GM13977 (cell line): ENCODE measurements at regions not wholly inside any gene's neighbourhood (a gene's known extent, or its start where the extent isn't known, plus 50 kb on each side); places are given as distances from the start of the nearest gene placed in this dataset.

Experiments used
- DNase-seq: peaks from one replicate; pipeline ENCODE4 v3.0.0; 2012; ENCODE audit warnings: low spot score
- in situ Hi-C: fragments of 300-500 bp; cut with MboI; formaldehyde crosslinking; loops from one replicate; pipeline ENCODE4 v1.12.0; 2022; ENCODE audit warnings: low sequenced_read_pairs, low pct_unique_long_range_greater_than_20kb, mixed read lengths, inconsistent platforms; ENCODE audit not compliant: unreplicated experiment
- TF ChIP-seq, protein P1 (sequence below): IDR thresholded peaks from 2 replicates; pipeline ENCODE4 v1.5.1; 2012; ENCODE audit warnings: mild to moderate bottlenecking, control low read depth; ENCODE audit not compliant: insufficient read depth; ENCODE audit errors: extremely low read depth, missing control alignments

DNA sequence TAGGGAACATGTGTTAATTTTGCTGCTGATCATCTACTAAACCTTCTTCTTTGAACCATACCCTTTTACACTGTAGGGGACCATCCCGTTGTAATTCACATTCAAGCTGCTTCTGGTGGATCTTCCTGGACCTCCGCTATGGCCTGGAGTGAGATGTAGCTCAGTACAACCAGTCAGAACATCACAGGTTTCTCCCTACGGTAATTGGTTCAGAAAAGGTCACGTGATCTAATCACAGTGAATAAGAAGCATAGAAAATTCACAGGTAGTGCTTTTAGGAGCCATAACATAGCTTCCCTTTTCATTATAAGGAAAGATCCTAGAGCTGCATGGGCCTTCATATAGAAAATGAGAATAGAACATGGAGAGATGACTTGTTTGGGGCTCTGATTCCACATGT is 320.8 kb upstream of the PDZRN3 start:
- TF ChIP-seq, protein P1, sequence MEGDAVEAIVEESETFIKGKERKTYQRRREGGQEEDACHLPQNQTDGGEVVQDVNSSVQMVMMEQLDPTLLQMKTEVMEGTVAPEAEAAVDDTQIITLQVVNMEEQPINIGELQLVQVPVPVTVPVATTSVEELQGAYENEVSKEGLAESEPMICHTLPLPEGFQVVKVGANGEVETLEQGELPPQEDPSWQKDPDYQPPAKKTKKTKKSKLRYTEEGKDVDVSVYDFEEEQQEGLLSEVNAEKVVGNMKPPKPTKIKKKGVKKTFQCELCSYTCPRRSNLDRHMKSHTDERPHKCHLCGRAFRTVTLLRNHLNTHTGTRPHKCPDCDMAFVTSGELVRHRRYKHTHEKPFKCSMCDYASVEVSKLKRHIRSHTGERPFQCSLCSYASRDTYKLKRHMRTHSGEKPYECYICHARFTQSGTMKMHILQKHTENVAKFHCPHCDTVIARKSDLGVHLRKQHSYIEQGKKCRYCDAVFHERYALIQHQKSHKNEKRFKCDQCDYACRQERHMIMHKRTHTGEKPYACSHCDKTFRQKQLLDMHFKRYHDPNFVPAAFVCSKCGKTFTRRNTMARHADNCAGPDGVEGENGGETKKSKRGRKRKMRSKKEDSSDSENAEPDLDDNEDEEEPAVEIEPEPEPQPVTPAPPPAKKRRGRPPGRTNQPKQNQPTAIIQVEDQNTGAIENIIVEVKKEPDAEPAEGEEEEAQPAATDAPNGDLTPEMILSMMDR = no peak
- no peak for DNase-seq
- in situ Hi-C loops = no loop called here

DNA sequence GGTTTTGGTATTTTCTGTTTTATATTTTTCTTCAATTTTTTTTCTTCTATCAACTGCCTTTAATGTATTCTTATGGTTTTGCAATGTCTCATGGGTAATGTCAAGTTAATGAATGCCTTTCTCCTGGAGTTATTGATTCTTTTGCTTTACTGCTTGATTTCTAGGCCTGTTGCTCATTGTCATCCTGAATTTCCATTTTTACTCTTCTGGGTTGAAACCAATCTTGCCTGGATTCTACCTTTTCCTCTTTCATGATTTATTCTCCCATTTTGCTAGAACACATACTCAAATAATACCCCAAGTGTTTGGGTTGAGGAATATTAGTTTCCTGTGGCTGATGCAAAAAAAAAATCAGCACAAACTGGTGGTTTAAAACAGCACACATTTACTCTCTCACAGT is 315.2 kb upstream of the PDZRN3 start:
- in situ Hi-C loops = no loop called here
- TF ChIP-seq, protein P1 = no peak
- DNase-seq = no peak

DNA sequence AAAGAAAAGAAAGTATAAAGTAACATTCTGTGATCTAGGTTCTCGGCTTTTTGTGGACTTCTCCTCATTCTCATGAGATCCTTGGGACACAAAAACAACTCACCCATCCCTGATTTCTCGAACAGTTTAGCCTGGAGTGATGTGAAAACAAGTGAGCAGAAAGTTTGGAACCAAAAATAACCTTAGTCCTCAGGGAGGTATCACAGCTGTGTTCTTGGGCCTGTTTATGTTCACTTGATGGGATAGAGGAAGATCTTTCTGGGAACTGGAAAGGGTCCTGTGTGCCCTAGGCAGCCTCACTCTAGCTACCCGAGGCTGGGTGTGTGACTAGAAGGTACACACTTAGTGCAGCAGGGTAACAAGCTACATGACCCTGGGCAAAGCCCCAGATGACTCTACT is 308.8 kb upstream of the PDZRN3 start:
- TF ChIP-seq, protein P1 = no peak
- in situ Hi-C loops = no loop called here
- DNase-seq = no peak

DNA sequence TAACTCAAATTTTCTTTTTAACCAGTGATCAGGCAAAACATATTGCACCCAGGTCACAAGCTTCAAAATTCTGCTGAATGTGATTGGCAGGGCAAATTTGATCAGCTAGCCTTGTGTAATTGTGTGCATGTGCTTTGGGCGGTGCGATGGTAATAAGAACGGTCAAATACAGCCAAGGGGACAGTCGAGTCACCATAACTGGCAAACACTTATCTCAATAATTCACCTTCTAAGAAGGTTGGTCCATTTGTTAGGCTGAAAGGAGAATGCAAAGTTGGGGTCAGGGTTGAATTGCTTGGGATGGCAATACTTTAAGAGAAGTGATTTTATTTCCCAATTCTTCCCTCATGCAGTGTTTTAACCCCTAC is 302.4 kb upstream of the PDZRN3 start:
- in situ Hi-C loops = no loop called here
- no peak for DNase-seq
- TF ChIP-seq, protein P1 = no peak

DNA sequence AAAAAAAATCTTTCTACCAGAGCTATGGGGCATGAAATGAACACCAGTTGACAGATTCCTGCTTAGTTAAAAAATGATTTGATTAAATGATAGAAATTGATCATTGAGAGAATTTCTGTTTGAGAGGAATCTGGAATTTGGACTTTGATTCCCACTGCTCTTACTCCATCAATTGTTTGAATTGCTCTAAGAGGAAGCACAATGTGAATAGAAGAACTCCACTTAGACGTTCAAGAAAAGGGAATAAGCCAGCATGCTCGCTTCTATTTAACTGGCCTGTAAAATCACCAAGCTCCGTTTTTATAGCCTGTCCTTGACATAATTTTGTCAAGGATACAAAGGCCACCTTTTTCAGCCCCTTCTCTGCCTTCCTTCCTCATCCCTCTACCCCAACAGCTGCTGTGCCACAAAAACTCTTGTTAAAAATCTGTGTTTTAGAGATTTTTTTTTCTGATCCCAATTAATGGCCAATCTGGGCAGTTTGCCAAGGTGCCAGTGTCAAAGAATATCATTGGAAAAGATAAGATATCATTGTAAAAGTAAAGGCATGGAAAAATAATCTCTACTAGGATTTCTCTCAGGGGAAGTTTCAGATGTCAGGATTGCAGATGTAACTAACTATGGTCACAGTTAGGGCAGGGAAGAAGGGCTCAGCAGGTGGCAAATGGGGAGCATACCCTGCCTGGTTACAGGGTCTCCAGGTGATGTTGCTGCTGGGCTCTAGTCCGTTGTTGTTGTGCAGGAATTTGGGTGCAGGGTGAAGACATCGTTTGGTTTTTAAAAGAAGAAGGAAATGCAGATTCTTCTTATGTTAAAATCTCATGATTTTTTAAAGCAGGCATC is 301.8 kb upstream of the PDZRN3 start:
- TF ChIP-seq, protein P1 = no peak
- in situ Hi-C loops = no loop called here
- no peak for DNase-seq

DNA sequence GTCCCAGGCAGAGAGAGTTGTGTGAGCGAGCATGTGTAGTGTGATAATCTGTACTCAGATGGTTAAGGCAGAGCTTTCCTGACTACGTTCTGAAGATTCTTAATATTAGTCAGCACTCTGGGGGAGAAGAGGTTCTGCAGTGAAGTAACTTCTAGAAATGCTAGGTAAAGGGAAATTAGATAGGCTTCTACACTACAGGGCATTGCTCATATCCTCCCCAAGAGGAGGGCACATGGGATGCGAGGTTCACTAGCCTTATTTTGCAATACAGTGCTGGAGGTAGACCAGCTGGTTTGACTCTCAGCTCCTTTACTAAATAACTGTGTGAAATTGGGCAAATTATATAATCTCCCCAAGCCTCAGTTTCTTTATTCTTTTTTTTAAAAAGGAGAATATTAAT is 300.3 kb upstream of the PDZRN3 start:
- TF ChIP-seq, protein P1 = no peak
- no peak for DNase-seq
- in situ Hi-C loops = no loop called here
